GM12865 (cell line): ENCODE measurements at regions not wholly inside any gene's neighbourhood (a gene's known extent, or its start where the extent isn't known, plus 50 kb on each side); places are given as distances from the start of the nearest gene placed in this dataset.
"Not testable (repeated sequence)": the region's sequence is repeated elsewhere in the genome, so short reads cannot be mapped to it uniquely, and the experiment has no call there.

Experiments
- DNase-seq: peaks from one replicate; pipeline ENCODE4 v3.0.0; 2010; ENCODE audit warnings: low read depth
- H3K4me3 ChIP-seq: 2 replicates; pipeline ENCODE4 v1.5.1; 2011; ENCODE audit warnings: mild to moderate bottlenecking, low read depth, low read length, control low read depth
- TF ChIP-seq, protein P1 (sequence below): IDR thresholded peaks from 2 replicates; pipeline ENCODE4 v1.5.1; 2011; ENCODE audit warnings: low read length, control low read depth, low read depth, inconsistent platforms; ENCODE audit not compliant: insufficient read depth; ENCODE audit errors: missing control alignments

DNA sequence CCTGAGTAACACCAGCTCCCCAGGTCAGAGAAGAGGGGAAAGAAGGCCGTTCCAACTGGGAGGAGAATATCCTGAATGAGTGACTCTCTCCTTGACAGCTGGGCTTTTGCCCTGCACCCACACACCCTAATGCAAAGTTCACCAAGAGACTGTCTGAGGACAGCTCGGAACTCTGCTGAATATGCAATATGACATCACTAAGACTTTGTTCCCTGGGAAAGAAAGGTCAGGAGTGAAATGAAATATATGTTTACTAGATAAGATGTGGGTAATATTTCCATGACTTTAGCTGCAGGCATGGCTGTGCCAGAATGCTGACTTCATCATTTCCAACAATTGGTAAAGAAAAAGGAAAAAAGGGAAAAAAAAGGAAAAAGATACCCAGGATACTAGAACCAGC lies 488.2 kb upstream of the RAB6C start:
- TF ChIP-seq, protein P1, sequence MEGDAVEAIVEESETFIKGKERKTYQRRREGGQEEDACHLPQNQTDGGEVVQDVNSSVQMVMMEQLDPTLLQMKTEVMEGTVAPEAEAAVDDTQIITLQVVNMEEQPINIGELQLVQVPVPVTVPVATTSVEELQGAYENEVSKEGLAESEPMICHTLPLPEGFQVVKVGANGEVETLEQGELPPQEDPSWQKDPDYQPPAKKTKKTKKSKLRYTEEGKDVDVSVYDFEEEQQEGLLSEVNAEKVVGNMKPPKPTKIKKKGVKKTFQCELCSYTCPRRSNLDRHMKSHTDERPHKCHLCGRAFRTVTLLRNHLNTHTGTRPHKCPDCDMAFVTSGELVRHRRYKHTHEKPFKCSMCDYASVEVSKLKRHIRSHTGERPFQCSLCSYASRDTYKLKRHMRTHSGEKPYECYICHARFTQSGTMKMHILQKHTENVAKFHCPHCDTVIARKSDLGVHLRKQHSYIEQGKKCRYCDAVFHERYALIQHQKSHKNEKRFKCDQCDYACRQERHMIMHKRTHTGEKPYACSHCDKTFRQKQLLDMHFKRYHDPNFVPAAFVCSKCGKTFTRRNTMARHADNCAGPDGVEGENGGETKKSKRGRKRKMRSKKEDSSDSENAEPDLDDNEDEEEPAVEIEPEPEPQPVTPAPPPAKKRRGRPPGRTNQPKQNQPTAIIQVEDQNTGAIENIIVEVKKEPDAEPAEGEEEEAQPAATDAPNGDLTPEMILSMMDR = no peak
- no peak for DNase-seq
- no peak overlapping the region for H3K4me3 ChIP-seq

- DNase-seq = no peak
- TF ChIP-seq, protein P1 = no peak
Observed at GRCh38 chr2:129492548-129492947, 486.9 kb upstream of the RAB6C start.

GRCh38 chr2:129499747-129500146 lies 479.7 kb upstream of the RAB6C start:
- TF ChIP-seq, protein P1 = no peak
- H3K4me3 ChIP-seq = no peak overlapping the region
- DNase-seq = no peak

More at GRCh38 chr2:129492548-129492947, 486.9 kb upstream of the RAB6C start:
- no peak overlapping the region for H3K4me3 ChIP-seq

DNA sequence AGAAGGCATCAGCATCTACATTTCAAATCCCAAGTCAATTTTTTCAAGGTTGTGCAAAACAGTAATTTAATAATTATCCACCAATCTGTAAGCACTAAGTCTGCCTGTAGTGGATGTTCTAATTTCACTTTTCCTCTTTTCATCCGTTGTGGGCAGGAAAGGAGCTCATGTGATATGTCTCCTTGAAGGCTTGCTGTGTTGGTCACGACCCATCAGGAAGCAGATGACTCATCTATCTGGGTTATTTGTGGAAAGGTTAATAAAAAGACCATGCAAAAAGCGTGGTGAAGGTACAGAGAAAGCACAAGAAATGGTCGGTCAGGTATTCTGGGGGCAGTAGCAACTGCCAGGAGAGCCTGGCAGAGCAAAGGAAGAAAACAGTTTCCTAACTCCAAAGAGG lies 476.7 kb upstream of the RAB6C start:
- TF ChIP-seq, protein P1 = no peak
- H3K4me3 ChIP-seq = no peak overlapping the region
- DNase-seq = no peak

GRCh38 chr2:129504646-129505045 lies 474.8 kb upstream of the RAB6C start:
- no peak for DNase-seq
- H3K4me3 ChIP-seq = no peak overlapping the region
- TF ChIP-seq, protein P1 = no peak

GRCh38 chr2:129518937-129519336 lies 460.5 kb upstream of the RAB6C start:
- TF ChIP-seq, protein P1 = no peak
- no peak for DNase-seq
- H3K4me3 ChIP-seq = no peak overlapping the region

DNA sequence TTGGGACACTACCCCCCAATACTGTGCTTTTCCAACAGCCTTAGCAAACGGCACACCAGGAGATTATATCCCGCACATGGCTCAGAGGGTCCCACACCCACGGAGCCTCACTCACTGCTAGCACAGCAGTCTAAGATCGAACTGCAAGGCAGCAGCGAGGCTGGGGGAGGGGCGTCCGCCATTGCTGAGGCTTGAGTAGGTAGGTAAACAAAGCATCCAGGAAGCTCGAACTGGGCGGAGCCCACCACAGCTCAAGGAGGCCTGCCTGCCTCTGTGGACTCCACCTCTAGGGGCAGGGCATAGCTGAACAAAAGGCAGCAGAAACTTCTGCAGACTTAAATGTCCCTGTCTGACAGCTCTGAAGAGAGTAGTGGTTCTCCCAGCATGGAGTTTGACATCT lies 447.3 kb upstream of the RAB6C start:
- H3K4me3 ChIP-seq, DNase-seq: not testable (repeated sequence)

- TF ChIP-seq, protein P1 = no peak
Observed at GRCh38 chr2:129548880-129549279, 430.6 kb upstream of the RAB6C start.

More at GRCh38 chr2:129548880-129549279, 430.6 kb upstream of the RAB6C start:
- DNase-seq = no peak
- no peak overlapping the region for H3K4me3 ChIP-seq
